Esophagus muscularis mucosa (tissue), 3 donors: ENCODE measurements at regions not wholly inside any gene's neighbourhood (a gene's known extent, or its start where the extent isn't known, plus 50 kb on each side); places are given as distances from the start of the nearest gene placed in this dataset.

Experiments used
- EP300 ChIP-seq: sonication (generic); formaldehyde crosslinking; IDR thresholded peaks from one replicate; pipeline ENCODE4 v1.6.1; 2017; ENCODE audit warnings: antibody characterized with exemption
- POLR2AphosphoS5 ChIP-seq, 2 donors: sonication (generic); formaldehyde crosslinking; IDR thresholded peaks; one replicate each; pipeline ENCODE4 v1.6.1; 2017; ENCODE audit warnings: antibody characterized with exemption in 2 of 2

- TF ChIP-seq POLR2AphosphoS5 (IDR thresholded peaks at IDR 0.05), result no peak
- TF ChIP-seq EP300, result no peak
Measured at GRCh38 chr6:153814136-153814535, 224.9 kb upstream of the OPRM1 start.
